ENCODE measurements at regions not wholly inside any gene's neighbourhood (a gene's known extent, or its start where the extent isn't known, plus 50 kb on each side); places are given as distances from the start of the nearest gene placed in this dataset.

- Histone ChIP-seq H3K4me2 (ENCODE audit: low read length) (no peak overlapping the region), H3K9ac (ENCODE audit: low read length) (no peak overlapping the region), H4K20me1 (ENCODE audit: insufficient read depth, low read length) (no peaks in the 10 kb centered on the region), H3K27ac (ENCODE audit: low read depth, low read length, poor library complexity, severe bottlenecking) (no peak overlapping the region), H3K4me1 (ENCODE audit: insufficient read depth, low read length, severe bottlenecking) (no peaks in the 10 kb centered on the region), H3K9me2 (ENCODE audit: low read depth, low read length) (no peaks in the 10 kb centered on the region), H3K27me3 (ENCODE audit: insufficient read depth, low read length) (no peaks in the 10 kb centered on the region), H3K79me2 (ENCODE audit: insufficient read depth, low read length) (no peaks in the 10 kb centered on the region), H3K4me3 (ENCODE audit: low read depth, low read length, poor library complexity, severe bottlenecking) (no peak overlapping the region), H2AFZ (ENCODE audit: low read length) (no peak overlapping the region), H3K9me3 (ENCODE audit: low read length) (no peaks in the 10 kb centered on the region), H3F3A (ENCODE audit: insufficient read depth, low read length) (no peaks in the 10 kb centered on the region), H3K36me3 (ENCODE audit: insufficient read depth, low read length) (no peaks in the 10 kb centered on the region)
- TF ChIP-seq EZH2 (IDR thresholded peaks at IDR 0.05; ENCODE audit: borderline replicate concordance, low read length), result no peak
- TF ChIP-seq CTCF (IDR thresholded peaks at IDR 0.05; ENCODE audit: low read length), result no peak
Observed at GRCh38 chr10:108597031-108597430, 1326.3 kb downstream of the XPNPEP1 start.

GRCh38 chr10:108592956-108593355 is 1330.4 kb downstream of the XPNPEP1 start:
- Histone ChIP-seq H3K4me1 (ENCODE audit: insufficient read depth, low read length, severe bottlenecking) (no peaks in the 10 kb centered on the region), H3K79me2 (ENCODE audit: insufficient read depth, low read length) (no peaks in the 10 kb centered on the region), H3K9me3 (ENCODE audit: low read length) (no peaks in the 10 kb centered on the region), H3K27ac (ENCODE audit: low read depth, low read length, poor library complexity, severe bottlenecking) (no peak overlapping the region), H3K9ac (ENCODE audit: low read length) (no peak overlapping the region), H3K4me2 (ENCODE audit: low read length) (no peak overlapping the region), H3K4me3 (ENCODE audit: low read depth, low read length, poor library complexity, severe bottlenecking) (no peak overlapping the region), H2AFZ (ENCODE audit: low read length) (no peak overlapping the region), H3K27me3 (ENCODE audit: insufficient read depth, low read length) (no peaks in the 10 kb centered on the region), H3K9me2 (ENCODE audit: low read depth, low read length) (no peaks in the 10 kb centered on the region), H3K36me3 (ENCODE audit: insufficient read depth, low read length) (no peaks in the 10 kb centered on the region), H4K20me1 (ENCODE audit: insufficient read depth, low read length) (no peaks in the 10 kb centered on the region), H3F3A (ENCODE audit: insufficient read depth, low read length) (no peaks in the 10 kb centered on the region)
- TF ChIP-seq EZH2 (IDR thresholded peaks at IDR 0.05; ENCODE audit: borderline replicate concordance, low read length) (no peak), CTCF (IDR thresholded peaks at IDR 0.05; ENCODE audit: low read length) (no peak)

GRCh38 chr10:108591417-108591816 is 1331.9 kb downstream of the XPNPEP1 start:
- Histone ChIP-seq H3F3A (ENCODE audit: insufficient read depth, low read length) (no peaks in the 10 kb centered on the region), H3K27ac (ENCODE audit: low read depth, low read length, poor library complexity, severe bottlenecking) (no peak overlapping the region), H3K36me3 (ENCODE audit: insufficient read depth, low read length) (no peaks in the 10 kb centered on the region), H4K20me1 (ENCODE audit: insufficient read depth, low read length) (no peaks in the 10 kb centered on the region), H2AFZ (ENCODE audit: low read length) (no peak overlapping the region), H3K9ac (ENCODE audit: low read length) (no peak overlapping the region), H3K27me3 (ENCODE audit: insufficient read depth, low read length) (no peaks in the 10 kb centered on the region), H3K79me2 (ENCODE audit: insufficient read depth, low read length) (no peaks in the 10 kb centered on the region), H3K4me2 (ENCODE audit: low read length) (no peak overlapping the region), H3K9me2 (ENCODE audit: low read depth, low read length) (no peaks in the 10 kb centered on the region), H3K4me1 (ENCODE audit: insufficient read depth, low read length, severe bottlenecking) (no peaks in the 10 kb centered on the region), H3K9me3 (ENCODE audit: low read length) (no peaks in the 10 kb centered on the region), H3K4me3 (ENCODE audit: low read depth, low read length, poor library complexity, severe bottlenecking) (no peak overlapping the region)
- TF ChIP-seq CTCF (IDR thresholded peaks at IDR 0.05; ENCODE audit: low read length) (no peak), EZH2 (IDR thresholded peaks at IDR 0.05; ENCODE audit: borderline replicate concordance, low read length) (no peak)

Data from OCI-LY1 (cell line).